H9 (cell line): ENCODE measurements at regions not wholly inside any gene's neighbourhood (a gene's known extent, or its start where the extent isn't known, plus 50 kb on each side); places are given as distances from the start of the nearest gene placed in this dataset.

Experiments used
- DNase-seq: peaks from one replicate; pipeline ENCODE4 v3.0.0-alpha.2; 2017
- H2AFZ ChIP-seq: one replicate; pipeline ENCODE4 v1.6.1; 2013; ENCODE audit warnings: mild to moderate bottlenecking, low read length, control low read depth, moderate library complexity
- H2AK5ac ChIP-seq: 2 replicates; pipeline ENCODE4 v1.6.1; 2013; ENCODE audit warnings: low read length, control low read depth, mixed read lengths; ENCODE audit not compliant: insufficient read length
- H2BK120ac ChIP-seq: one replicate; pipeline ENCODE4 v1.6.1; 2013; ENCODE audit warnings: low read depth, mild to moderate bottlenecking, low read length, control low read depth, inconsistent platforms; ENCODE audit not compliant: poor library complexity, severe bottlenecking
- H2BK12ac ChIP-seq: 2 replicates; pipeline ENCODE4 v1.6.1; 2013; ENCODE audit warnings: low read length, control low read depth, mixed read lengths, low read depth; ENCODE audit not compliant: insufficient read length
- H2BK15ac ChIP-seq: 2 replicates; pipeline ENCODE4 v1.6.1; 2013; ENCODE audit warnings: low read depth, low read length, control low read depth
- H2BK20ac ChIP-seq: one replicate; pipeline ENCODE4 v1.6.1; 2013; ENCODE audit warnings: low read depth, mild to moderate bottlenecking, low read length, control low read depth, inconsistent platforms; ENCODE audit not compliant: poor library complexity, severe bottlenecking
- H2BK5ac ChIP-seq: 2 replicates; pipeline ENCODE4 v1.6.1; 2013; ENCODE audit warnings: low read length, control low read depth, mixed read lengths; ENCODE audit not compliant: insufficient read length
- H3K14ac ChIP-seq: 2 replicates; pipeline ENCODE4 v1.6.1; 2013; ENCODE audit warnings: low read length, control low read depth; ENCODE audit not compliant: insufficient read depth
- H3K18ac ChIP-seq: 2 replicates; pipeline ENCODE4 v1.6.1; 2013; ENCODE audit warnings: low read depth, mild to moderate bottlenecking, mixed read lengths, low read length, control low read depth; ENCODE audit not compliant: insufficient read length
- H3K23ac ChIP-seq: 2 replicates; pipeline ENCODE4 v1.6.1; 2013; ENCODE audit warnings: low read length, control low read depth, mixed read lengths, low read depth; ENCODE audit not compliant: insufficient read length
- H3K23me2 ChIP-seq: 2 replicates; pipeline ENCODE4 v1.6.1; 2013; ENCODE audit warnings: low read depth, mild to moderate bottlenecking, mixed read lengths, low read length, control low read depth; ENCODE audit not compliant: insufficient read length, poor library complexity, severe bottlenecking
- H3K27ac ChIP-seq: 2 replicates; pipeline ENCODE4 v1.5.1; 2013; ENCODE audit warnings: low read length, control low read depth, mixed read lengths, low read depth; ENCODE audit not compliant: insufficient read length
- H3K27me3 ChIP-seq: 2 replicates; pipeline ENCODE4 v1.6.1; 2013; ENCODE audit warnings: low read length, control low read depth, inconsistent platforms; ENCODE audit not compliant: insufficient read depth
- H3K4ac ChIP-seq: 2 replicates; pipeline ENCODE4 v1.6.1; 2013; ENCODE audit warnings: low read depth, mild to moderate bottlenecking, control low read depth, inconsistent platforms, low read length, moderate library complexity
- H3K4me1 ChIP-seq: 2 replicates; pipeline ENCODE4 v1.6.1; 2013; ENCODE audit warnings: low read length, control low read depth, inconsistent platforms; ENCODE audit not compliant: insufficient read depth
- H3K4me2 ChIP-seq: 2 replicates; pipeline ENCODE4 v1.6.1; 2013; ENCODE audit warnings: low read length, control low read depth, mixed read lengths; ENCODE audit not compliant: insufficient read length, insufficient read depth
- H3K56ac ChIP-seq: 2 replicates; pipeline ENCODE4 v1.6.1; 2013; ENCODE audit warnings: low read depth, mild to moderate bottlenecking, mixed read lengths, low read length, control low read depth; ENCODE audit not compliant: insufficient read length
- H3K79me1 ChIP-seq: 2 replicates; pipeline ENCODE4 v1.6.1; 2013; ENCODE audit warnings: low read depth, mild to moderate bottlenecking, moderate library complexity, low read length, control low read depth, inconsistent platforms; ENCODE audit not compliant: insufficient read depth, poor library complexity, severe bottlenecking
- H3K79me2 ChIP-seq: 2 replicates; pipeline ENCODE4 v1.6.1; 2013; ENCODE audit warnings: low read length, control low read depth, inconsistent platforms; ENCODE audit not compliant: insufficient read depth
- H3K9ac ChIP-seq: 2 replicates; pipeline ENCODE4 v1.6.1; 2013; ENCODE audit warnings: low read length, control low read depth, mixed read lengths; ENCODE audit not compliant: insufficient read length; ENCODE audit errors: extremely low read depth
- H3K9me3 ChIP-seq: one replicate; pipeline ENCODE4 v1.6.1; 2013; ENCODE audit warnings: low read depth, low read length, inconsistent platforms; ENCODE audit not compliant: control insufficient read depth
- H3T11ph ChIP-seq: one replicate; pipeline ENCODE4 v1.6.1; 2013; ENCODE audit warnings: mild to moderate bottlenecking, low read length, control low read depth, inconsistent platforms
- H4K20me1 ChIP-seq: one replicate; pipeline ENCODE4 v1.6.1; 2013; ENCODE audit not compliant: control insufficient read depth, insufficient read length, insufficient read depth
- H4K5ac ChIP-seq: 2 replicates; pipeline ENCODE4 v1.6.1; 2013; ENCODE audit warnings: low read depth, mild to moderate bottlenecking, mixed read lengths, low read length, control low read depth; ENCODE audit not compliant: insufficient read length
- H4K8ac ChIP-seq: replicated peaks from 2 replicates; pipeline ENCODE4 v1.6.1; 2013; ENCODE audit warnings: low read length, control low read depth, mixed read lengths, low read depth; ENCODE audit not compliant: insufficient read length
- H4K91ac ChIP-seq: 2 replicates; pipeline ENCODE4 v1.6.1; 2013; ENCODE audit warnings: low read depth, mild to moderate bottlenecking, moderate library complexity, mixed read lengths, low read length, control low read depth; ENCODE audit not compliant: insufficient read length
- H3K27ac Mint-ChIP-seq, 3 experiments: 2 replicates in 2 of 3; 3 replicates in 1 of 3; pipeline ENCODE4 v1.8.0; 2020 to 2021; ENCODE audit warnings: mixed read lengths in 3 of 3, mild to moderate bottlenecking in 1 of 3, moderate library complexity in 1 of 3
- H3K27me3 Mint-ChIP-seq: 2 replicates; pipeline ENCODE4 v1.8.0; 2021; ENCODE audit warnings: low read depth, mild to moderate bottlenecking, moderate library complexity, mixed read lengths
- H3K36me3 Mint-ChIP-seq, 3 experiments: 2 replicates in 2 of 3; 3 replicates in 1 of 3; pipeline ENCODE4 v1.8.0; 2020 to 2021; ENCODE audit warnings: low read depth in 3 of 3, mixed read lengths in 3 of 3; ENCODE audit not compliant: insufficient read depth in 1 of 3
- H3K4me1 Mint-ChIP-seq, 2 experiments: 2 replicates each; pipeline ENCODE4 v1.8.0; 2020; ENCODE audit warnings: mixed read lengths in 2 of 2
- H3K4me3 Mint-ChIP-seq, 2 experiments: 2 replicates in 1 of 2; 3 replicates in 1 of 2; pipeline ENCODE4 v1.8.0; 2020 to 2021; ENCODE audit warnings: mild to moderate bottlenecking in 2 of 2, mixed read lengths in 2 of 2, moderate library complexity in 1 of 2
- H3K9me3 Mint-ChIP-seq, 2 experiments: 2 replicates in 1 of 2; 3 replicates in 1 of 2; pipeline ENCODE4 v1.8.0; 2020; ENCODE audit warnings: mild to moderate bottlenecking in 2 of 2, mixed read lengths in 2 of 2, moderate library complexity in 1 of 2
- WGBS: extraction: QIAGEN DNeasy Blood & Tissue Kit; methylation state at CpG from one replicate; pipeline ENCODE4 v1.1.7; 2013; ENCODE audit warnings: missing lambda C conversion rate, low lambda C conversion rate, mixed read lengths; ENCODE audit not compliant: insufficient read length; ENCODE audit errors: extremely low coverage; 5-methylcytosine and 5-hydroxymethylcytosine counted together
- TF ChIP-seq, protein P1 (sequence below): fragments of 200-600 bp; sonication (generic); conservative IDR thresholded peaks from 3 replicates; pipeline ENCODE4 v1.8.0; 2021; ENCODE audit warnings: antibody characterized with exemption, mild to moderate bottlenecking

DNA sequence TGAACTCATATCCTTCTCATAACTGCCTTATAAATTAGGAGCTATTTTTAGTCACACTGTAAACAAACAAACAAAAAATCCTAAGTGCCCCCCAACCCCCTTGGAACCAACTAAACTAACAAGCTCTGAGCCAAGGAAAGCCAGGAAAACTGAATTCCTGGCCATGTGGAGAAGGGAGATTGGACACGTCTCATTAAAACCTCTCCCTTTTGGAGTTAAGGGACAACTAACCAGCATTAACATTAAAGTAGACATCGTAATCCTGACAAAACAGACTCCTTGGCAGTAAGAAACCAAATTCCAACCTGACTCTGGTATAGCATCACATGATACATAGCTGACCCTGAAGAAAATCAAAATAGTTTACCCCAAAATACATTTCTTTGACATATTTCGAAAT, 937.1 kb upstream of the GRIA3 start:
- no peaks in the 10 kb centered on the region for H3K4me1 ChIP-seq
- H3K56ac ChIP-seq, result no peak overlapping the region
- H2BK15ac ChIP-seq, result no peak overlapping the region
- no peak for DNase-seq
- H2BK20ac ChIP-seq, result no peak overlapping the region
- no peaks in the 10 kb centered on the region for H4K20me1 ChIP-seq
- no peak overlapping the region for H2AFZ ChIP-seq
- no peak overlapping the region for H3K4ac ChIP-seq
- Mint-ChIP-seq H3K4me3 (no peak overlapping the region), H3K9me3 (no peaks in the 10 kb centered on the region), H3K27ac (peak overlapping the region in 1 of 3 experiments; percentile 93; a peak in 3 of 7 replicates), H3K36me3 (peaks cover 4 to 20% (median 10%) of the 10 kb centered on the region in 3 experiments; a peak in 5 of 7 replicates), H3K27me3 (no peaks in the 10 kb centered on the region; the same call in none of the 2 replicates), H3K4me1 (peaks cover 39 to 41% of the 10 kb centered on the region in 2 experiments)
- no peak overlapping the region for H3K14ac ChIP-seq
- H3K27ac ChIP-seq, result no peak overlapping the region
- no peak overlapping the region for H4K91ac ChIP-seq
- H3K79me1 ChIP-seq, result no peaks in the 10 kb centered on the region
- H3K9ac ChIP-seq, result no peak overlapping the region
- H3K79me2 ChIP-seq, result no peaks in the 10 kb centered on the region
- no peaks in the 10 kb centered on the region for H3K23me2 ChIP-seq
- no peaks in the 10 kb centered on the region for H3K27me3 ChIP-seq
- H2AK5ac ChIP-seq, result no peak overlapping the region
- no peak overlapping the region for H4K5ac ChIP-seq
- H3K18ac ChIP-seq, result no peak overlapping the region
- no peak overlapping the region for H2BK12ac ChIP-seq
- no peak overlapping the region for H4K8ac ChIP-seq
- no peak overlapping the region for H2BK120ac ChIP-seq
- no peak overlapping the region for H3K4me2 ChIP-seq
- no peaks in the 10 kb centered on the region for H3K9me3 ChIP-seq
- WGBS, result no CpG with 5 or more reads among the region's 3 CpGs
- no peak overlapping the region for H3K23ac ChIP-seq
- no peak overlapping the region for H3T11ph ChIP-seq
- TF ChIP-seq, protein P1, sequence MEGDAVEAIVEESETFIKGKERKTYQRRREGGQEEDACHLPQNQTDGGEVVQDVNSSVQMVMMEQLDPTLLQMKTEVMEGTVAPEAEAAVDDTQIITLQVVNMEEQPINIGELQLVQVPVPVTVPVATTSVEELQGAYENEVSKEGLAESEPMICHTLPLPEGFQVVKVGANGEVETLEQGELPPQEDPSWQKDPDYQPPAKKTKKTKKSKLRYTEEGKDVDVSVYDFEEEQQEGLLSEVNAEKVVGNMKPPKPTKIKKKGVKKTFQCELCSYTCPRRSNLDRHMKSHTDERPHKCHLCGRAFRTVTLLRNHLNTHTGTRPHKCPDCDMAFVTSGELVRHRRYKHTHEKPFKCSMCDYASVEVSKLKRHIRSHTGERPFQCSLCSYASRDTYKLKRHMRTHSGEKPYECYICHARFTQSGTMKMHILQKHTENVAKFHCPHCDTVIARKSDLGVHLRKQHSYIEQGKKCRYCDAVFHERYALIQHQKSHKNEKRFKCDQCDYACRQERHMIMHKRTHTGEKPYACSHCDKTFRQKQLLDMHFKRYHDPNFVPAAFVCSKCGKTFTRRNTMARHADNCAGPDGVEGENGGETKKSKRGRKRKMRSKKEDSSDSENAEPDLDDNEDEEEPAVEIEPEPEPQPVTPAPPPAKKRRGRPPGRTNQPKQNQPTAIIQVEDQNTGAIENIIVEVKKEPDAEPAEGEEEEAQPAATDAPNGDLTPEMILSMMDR, result no peak
- no peak overlapping the region for H2BK5ac ChIP-seq
